Suprapubic skin (tissue), 4 donors: ENCODE measurements at regions not wholly inside any gene's neighbourhood (a gene's known extent, or its start where the extent isn't known, plus 50 kb on each side); places are given as distances from the start of the nearest gene placed in this dataset.

Experiments
- EP300 ChIP-seq: sonication (generic); formaldehyde crosslinking; IDR thresholded peaks from one replicate; pipeline ENCODE4 v1.6.1; 2017; ENCODE audit warnings: antibody characterized with exemption
- POLR2A ChIP-seq, 2 donors: fragments of 450-650 bp; IDR thresholded peaks; one replicate each; pipeline ENCODE4 v1.6.1; 2017; ENCODE audit warnings: antibody characterized with exemption in 2 of 2, mild to moderate bottlenecking in 2 of 2, moderate library complexity in 2 of 2
- POLR2AphosphoS5 ChIP-seq, 3 donors: sonication (generic); formaldehyde crosslinking; IDR thresholded peaks; one replicate each; pipeline ENCODE4 v1.6.1; 2017; ENCODE audit warnings: antibody characterized with exemption in 3 of 3
- TF ChIP-seq, protein P1 (sequence below), 2 donors: fragments of 200-600 bp in 1 of 2; fragments of 450-650 bp in 1 of 2; sonication (generic) in 1 of 2; IDR thresholded peaks; one replicate each; pipeline ENCODE4 v1.5.1; 2016 to 2019; ENCODE audit warnings: antibody characterized with exemption in 2 of 2, mild to moderate bottlenecking in 1 of 2, moderate library complexity in 1 of 2

GRCh38 chr11:25206762-25207161 is 709.9 kb downstream of the LUZP2 start:
- TF ChIP-seq, protein P1, sequence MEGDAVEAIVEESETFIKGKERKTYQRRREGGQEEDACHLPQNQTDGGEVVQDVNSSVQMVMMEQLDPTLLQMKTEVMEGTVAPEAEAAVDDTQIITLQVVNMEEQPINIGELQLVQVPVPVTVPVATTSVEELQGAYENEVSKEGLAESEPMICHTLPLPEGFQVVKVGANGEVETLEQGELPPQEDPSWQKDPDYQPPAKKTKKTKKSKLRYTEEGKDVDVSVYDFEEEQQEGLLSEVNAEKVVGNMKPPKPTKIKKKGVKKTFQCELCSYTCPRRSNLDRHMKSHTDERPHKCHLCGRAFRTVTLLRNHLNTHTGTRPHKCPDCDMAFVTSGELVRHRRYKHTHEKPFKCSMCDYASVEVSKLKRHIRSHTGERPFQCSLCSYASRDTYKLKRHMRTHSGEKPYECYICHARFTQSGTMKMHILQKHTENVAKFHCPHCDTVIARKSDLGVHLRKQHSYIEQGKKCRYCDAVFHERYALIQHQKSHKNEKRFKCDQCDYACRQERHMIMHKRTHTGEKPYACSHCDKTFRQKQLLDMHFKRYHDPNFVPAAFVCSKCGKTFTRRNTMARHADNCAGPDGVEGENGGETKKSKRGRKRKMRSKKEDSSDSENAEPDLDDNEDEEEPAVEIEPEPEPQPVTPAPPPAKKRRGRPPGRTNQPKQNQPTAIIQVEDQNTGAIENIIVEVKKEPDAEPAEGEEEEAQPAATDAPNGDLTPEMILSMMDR (IDR thresholded peaks at IDR 0.05), result no peak
- no peak for TF ChIP-seq POLR2A (IDR thresholded peaks at IDR 0.05)
- no peak for TF ChIP-seq EP300
- TF ChIP-seq POLR2AphosphoS5 (IDR thresholded peaks at IDR 0.05), result no peak
